ENCODE measurements at regions not wholly inside any gene's neighbourhood (a gene's known extent, or its start where the extent isn't known, plus 50 kb on each side); places are given as distances from the start of the nearest gene placed in this dataset.

GRCh38 chr9:18393340-18394130, 80.4 kb upstream of the ADAMTSL1 start:
- H3K4me3 ChIP-seq (replicated peaks in 1 of 2; ENCODE audit: low read depth in 2 of 2, low read length in 2 of 2) = no peak overlapping the region
- no peak for TF ChIP-seq CTCF (IDR thresholded peaks at IDR 0.05; ENCODE audit: low read depth, low read length)
- peak; percentile 95 to 98 for DNase-seq (ENCODE audit: low read depth in 2 of 2)

GRCh38 chr9:18394847-18395351, 79.1 kb upstream of the ADAMTSL1 start:
- no peak for DNase-seq (ENCODE audit: low read depth in 2 of 2)

GRCh38 chr9:18396102-18396728, 77.7 kb upstream of the ADAMTSL1 start:
- DNase-seq (ENCODE audit: low read depth in 2 of 2) = peak; percentile 32 to 61

More at GRCh38 chr9:18394847-18395351, 79.1 kb upstream of the ADAMTSL1 start:
- TF ChIP-seq CTCF (IDR thresholded peaks at IDR 0.05; ENCODE audit: low read depth, low read length) = no peak
- no peak overlapping the region for H3K4me3 ChIP-seq (replicated peaks in 1 of 2; ENCODE audit: low read depth in 2 of 2, low read length in 2 of 2)

GRCh38 chr9:18397076-18397475, 76.9 kb upstream of the ADAMTSL1 start:
- TF ChIP-seq CTCF (IDR thresholded peaks at IDR 0.05; ENCODE audit: low read depth, low read length) = no peak
- no peak for DNase-seq (ENCODE audit: low read depth in 2 of 2)

More at GRCh38 chr9:18396102-18396728, 77.7 kb upstream of the ADAMTSL1 start:
- H3K4me3 ChIP-seq (replicated peaks in 1 of 2; ENCODE audit: low read depth in 2 of 2, low read length in 2 of 2) = no peak overlapping the region
- TF ChIP-seq CTCF (IDR thresholded peaks at IDR 0.05; ENCODE audit: low read depth, low read length) = peak; percentile 12

GRCh38 chr9:18398038-18398437, 75.9 kb upstream of the ADAMTSL1 start:
- H3K4me3 ChIP-seq (replicated peaks in 1 of 2; ENCODE audit: low read depth in 2 of 2, low read length in 2 of 2) = no peak overlapping the region
- no peak for DNase-seq (ENCODE audit: low read depth in 2 of 2)
- TF ChIP-seq CTCF (IDR thresholded peaks at IDR 0.05; ENCODE audit: low read depth, low read length) = no peak

More at GRCh38 chr9:18397076-18397475, 76.9 kb upstream of the ADAMTSL1 start:
- H3K4me3 ChIP-seq (replicated peaks in 1 of 2; ENCODE audit: low read depth in 2 of 2, low read length in 2 of 2) = no peak overlapping the region

- no peak for DNase-seq (ENCODE audit: low read depth in 2 of 2)
- H3K4me3 ChIP-seq (replicated peaks in 1 of 2; ENCODE audit: low read depth in 2 of 2, low read length in 2 of 2) = no peak overlapping the region
- TF ChIP-seq CTCF (IDR thresholded peaks at IDR 0.05; ENCODE audit: low read depth, low read length) = no peak
Observed at GRCh38 chr9:18404434-18405029, 69.4 kb upstream of the ADAMTSL1 start.
